Upper lobe of right lung (tissue), 1 donor: ENCODE measurements at regions not wholly inside any gene's neighbourhood (a gene's known extent, or its start where the extent isn't known, plus 50 kb on each side); places are given as distances from the start of the nearest gene placed in this dataset.
A peak's percentile ranks its signal among the peaks of the same experiment; 100 is the strongest.

Source experiments
- ATAC-seq: fragments of 200-7000 bp; cut with Tn5 transposase; one replicate; pipeline ENCODE4 v1.9.1; 2020; ENCODE audit warnings: mild to moderate bottlenecking, moderate library complexity
- DNase-seq: peaks from one replicate; pipeline ENCODE4 v3.0.0-alpha.2; 2020
- H3K27ac ChIP-seq: fragments of 200-600 bp; one replicate; pipeline ENCODE4 v1.8.0; 2022
- H3K27me3 ChIP-seq: fragments of 200-600 bp; one replicate; pipeline ENCODE4 v1.8.0; 2022; ENCODE audit warnings: mild to moderate bottlenecking
- H3K36me3 ChIP-seq: fragments of 200-600 bp; one replicate; pipeline ENCODE4 v1.8.0; 2022
- H3K4me1 ChIP-seq: fragments of 200-600 bp; one replicate; pipeline ENCODE4 v1.8.0; 2022
- H3K4me3 ChIP-seq: fragments of 200-600 bp; one replicate; pipeline ENCODE4 v1.8.0; 2022; ENCODE audit warnings: mild to moderate bottlenecking
- H3K9me3 ChIP-seq: fragments of 200-600 bp; one replicate; pipeline ENCODE4 v1.8.0; 2022
- intact Hi-C: fragments of 100-400 bp; cut with DNase I; formaldehyde crosslinking; loops from one replicate; pipeline ENCODE4 v1.11.0; 2022
- TF ChIP-seq, protein P1 (sequence below): fragments of 200-600 bp; IDR thresholded peaks from one replicate; pipeline ENCODE4 v1.8.0; 2022; ENCODE audit warnings: antibody characterized with exemption
- donor health status: DM: no; HTN: yes; CAD: no; lungs with severe emphysema.

DNA sequence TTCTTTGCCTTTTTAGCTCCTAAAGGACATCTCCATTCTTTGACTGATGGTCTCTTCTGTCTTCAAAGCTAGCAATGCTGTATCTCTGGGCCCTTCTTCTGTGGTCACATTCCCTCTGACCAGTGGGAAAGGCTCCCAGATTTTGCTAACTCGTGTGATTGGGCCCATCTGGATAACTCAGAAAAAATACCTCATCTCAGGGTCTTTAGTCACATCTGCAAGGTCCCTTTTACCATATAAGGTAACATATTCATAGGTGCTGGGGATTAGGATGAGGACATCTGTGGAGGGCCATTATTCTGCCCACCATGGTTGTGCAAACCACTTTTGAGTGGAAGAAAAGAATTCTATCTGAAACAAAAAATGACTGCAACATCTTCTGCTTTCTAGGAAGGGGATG, 76.3 kb upstream of the MAMDC2 start:
- intact Hi-C loops: loop anchor here (10.0 kb wide), 1 partner anchor 147 kb away; no protein-coding TSS in a partner anchor
- TF ChIP-seq, protein P1, sequence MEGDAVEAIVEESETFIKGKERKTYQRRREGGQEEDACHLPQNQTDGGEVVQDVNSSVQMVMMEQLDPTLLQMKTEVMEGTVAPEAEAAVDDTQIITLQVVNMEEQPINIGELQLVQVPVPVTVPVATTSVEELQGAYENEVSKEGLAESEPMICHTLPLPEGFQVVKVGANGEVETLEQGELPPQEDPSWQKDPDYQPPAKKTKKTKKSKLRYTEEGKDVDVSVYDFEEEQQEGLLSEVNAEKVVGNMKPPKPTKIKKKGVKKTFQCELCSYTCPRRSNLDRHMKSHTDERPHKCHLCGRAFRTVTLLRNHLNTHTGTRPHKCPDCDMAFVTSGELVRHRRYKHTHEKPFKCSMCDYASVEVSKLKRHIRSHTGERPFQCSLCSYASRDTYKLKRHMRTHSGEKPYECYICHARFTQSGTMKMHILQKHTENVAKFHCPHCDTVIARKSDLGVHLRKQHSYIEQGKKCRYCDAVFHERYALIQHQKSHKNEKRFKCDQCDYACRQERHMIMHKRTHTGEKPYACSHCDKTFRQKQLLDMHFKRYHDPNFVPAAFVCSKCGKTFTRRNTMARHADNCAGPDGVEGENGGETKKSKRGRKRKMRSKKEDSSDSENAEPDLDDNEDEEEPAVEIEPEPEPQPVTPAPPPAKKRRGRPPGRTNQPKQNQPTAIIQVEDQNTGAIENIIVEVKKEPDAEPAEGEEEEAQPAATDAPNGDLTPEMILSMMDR: no peak
- DNase-seq: no peak
- ATAC-seq: no peak
- Histone ChIP-seq H3K27ac (no peak overlapping the region), H3K27me3 (no peaks in the 10 kb centered on the region), H3K9me3 (no peaks in the 10 kb centered on the region), H3K4me1 (peaks cover 6% of the 10 kb centered on the region), H3K4me3 (no peak overlapping the region), H3K36me3 (no peaks in the 10 kb centered on the region)

DNA sequence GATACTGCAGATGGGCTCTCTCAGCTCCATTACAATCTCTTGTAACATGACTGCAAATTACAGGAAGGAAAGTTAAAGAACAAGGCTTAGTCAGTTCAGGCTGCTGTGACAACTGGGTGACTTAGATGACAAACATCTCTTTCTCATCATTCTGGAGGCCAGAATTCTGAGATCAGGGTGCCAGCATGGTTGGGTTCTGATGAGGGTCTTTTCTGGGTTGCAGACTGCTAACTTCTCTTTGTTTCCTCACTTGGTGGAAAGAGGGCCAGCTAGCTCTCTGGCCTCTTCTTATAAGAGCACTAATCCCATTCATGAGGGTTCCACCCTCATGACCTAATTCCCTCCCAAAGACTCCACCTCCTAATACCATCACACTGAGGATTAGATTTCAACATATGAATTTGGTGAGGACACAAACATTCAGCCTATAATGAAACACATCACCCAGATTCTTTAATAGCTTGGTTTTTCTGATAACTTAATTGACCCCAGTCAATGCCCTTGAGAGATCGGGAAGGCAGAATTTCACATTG, 73.6 kb upstream of the MAMDC2 start:
- TF ChIP-seq, protein P1: no peak
- Histone ChIP-seq H3K4me3 (no peak overlapping the region), H3K27ac (no peak overlapping the region), H3K36me3 (no peaks in the 10 kb centered on the region), H3K9me3 (no peaks in the 10 kb centered on the region), H3K27me3 (no peaks in the 10 kb centered on the region), H3K4me1 (peaks cover 8% of the 10 kb centered on the region)
- ATAC-seq: no peak
- DNase-seq: no peak
- intact Hi-C loops: no loop called here

DNA sequence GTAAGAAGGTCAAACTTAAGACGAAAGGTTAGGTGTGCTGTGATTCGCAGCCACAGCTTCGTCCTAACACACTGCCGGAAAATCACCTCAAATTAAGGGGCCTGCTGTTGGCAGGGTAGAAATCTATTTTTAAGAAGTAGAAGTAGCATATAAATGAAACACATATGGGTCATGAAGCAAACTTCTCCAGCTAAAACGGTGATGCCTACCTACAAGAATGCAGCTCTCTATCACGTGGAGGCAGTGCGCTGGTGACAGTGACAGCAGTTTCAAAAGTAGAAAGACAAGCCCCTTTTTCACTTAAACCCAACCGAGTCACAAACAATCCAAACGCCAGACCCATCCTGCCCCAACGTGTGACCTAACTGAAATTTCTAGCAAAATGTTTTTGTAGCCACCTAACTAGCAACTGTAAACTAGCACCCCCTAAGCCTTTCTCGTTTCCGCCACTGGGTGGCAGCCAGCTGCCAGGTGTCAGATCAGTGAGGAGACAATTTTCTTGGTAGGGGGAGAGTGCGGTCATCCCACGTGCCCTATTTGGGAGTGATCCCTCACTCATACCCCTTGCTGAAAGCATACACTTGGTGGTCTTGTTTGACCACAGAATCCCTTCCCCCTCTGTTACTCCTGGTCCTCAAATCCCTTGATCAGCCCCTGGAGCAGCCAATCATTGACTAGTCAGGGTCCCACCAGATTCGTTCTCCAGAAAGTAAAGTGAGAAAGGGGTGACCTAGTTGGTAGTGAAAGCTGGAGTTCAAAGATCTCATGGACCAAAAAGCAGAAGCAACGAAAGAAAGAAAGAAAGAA, 71.8 kb upstream of the MAMDC2 start:
- Histone ChIP-seq H3K36me3 (no peaks in the 10 kb centered on the region), H3K9me3 (no peaks in the 10 kb centered on the region), H3K27me3 (no peaks in the 10 kb centered on the region), H3K27ac (no peak overlapping the region), H3K4me1 (peaks cover 8% of the 10 kb centered on the region), H3K4me3 (no peak overlapping the region)
- intact Hi-C loops: no loop called here
- DNase-seq (peak; percentile 82), ATAC-seq (peak; percentile 83)
- TF ChIP-seq, protein P1: peak; percentile 79

DNA sequence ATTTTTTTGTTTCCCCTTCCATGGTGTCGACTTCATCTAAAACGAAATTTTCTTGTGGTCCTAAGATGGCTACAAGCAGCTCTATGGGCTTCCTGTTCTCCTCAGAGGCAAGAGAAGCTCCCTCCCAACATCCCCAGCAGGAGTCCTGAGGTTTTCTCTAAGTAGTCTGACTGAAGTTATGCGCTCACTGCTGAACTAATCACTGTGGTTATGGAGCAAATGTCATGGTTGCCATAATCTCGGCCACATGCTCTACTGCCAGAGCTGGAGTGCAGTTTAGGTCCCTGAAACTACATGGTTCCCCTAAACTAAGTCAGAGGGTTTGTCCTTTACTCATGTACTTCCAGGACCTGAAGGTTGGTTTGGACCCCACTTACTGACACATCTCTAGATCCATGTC, 68.0 kb upstream of the MAMDC2 start:
- Histone ChIP-seq H3K36me3 (no peaks in the 10 kb centered on the region), H3K27ac (no peak overlapping the region), H3K4me1 (peaks cover 8% of the 10 kb centered on the region), H3K9me3 (no peaks in the 10 kb centered on the region), H3K4me3 (no peak overlapping the region), H3K27me3 (no peaks in the 10 kb centered on the region)
- TF ChIP-seq, protein P1: no peak
- no peak for DNase-seq
- intact Hi-C loops: no loop called here
- no peak for ATAC-seq

DNA sequence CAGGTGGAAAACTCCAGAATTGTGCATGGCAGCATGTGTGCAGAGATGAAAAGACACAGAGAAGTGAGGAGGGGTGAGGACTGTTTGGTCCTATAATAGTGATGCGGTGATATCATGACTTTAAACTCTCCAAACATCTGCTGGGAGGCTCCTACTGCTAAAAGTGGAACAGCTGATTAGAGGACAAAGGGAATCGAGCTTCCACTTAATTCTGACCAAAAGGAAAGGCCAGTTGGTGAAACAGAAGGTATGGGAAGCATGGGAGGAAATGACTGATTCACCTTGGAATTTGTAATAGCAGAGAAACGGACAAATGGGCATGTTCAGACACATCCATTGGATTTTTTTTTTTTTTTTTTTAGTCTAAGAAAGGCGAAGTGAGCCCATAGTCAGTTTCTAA, 67.5 kb upstream of the MAMDC2 start:
- H3K27me3 ChIP-seq: no peaks in the 10 kb centered on the region
- no peak overlapping the region for H3K4me3 ChIP-seq
- no peaks in the 10 kb centered on the region for H3K36me3 ChIP-seq
- DNase-seq: no peak
- intact Hi-C loops: no loop called here
- peaks cover 8% of the 10 kb centered on the region for H3K4me1 ChIP-seq
- no peaks in the 10 kb centered on the region for H3K9me3 ChIP-seq
- no peak overlapping the region for H3K27ac ChIP-seq
- TF ChIP-seq, protein P1: no peak
- no peak for ATAC-seq
